ENCODE measurements at regions not wholly inside any gene's neighbourhood (a gene's known extent, or its start where the extent isn't known, plus 50 kb on each side); places are given as distances from the start of the nearest gene placed in this dataset.

DNA sequence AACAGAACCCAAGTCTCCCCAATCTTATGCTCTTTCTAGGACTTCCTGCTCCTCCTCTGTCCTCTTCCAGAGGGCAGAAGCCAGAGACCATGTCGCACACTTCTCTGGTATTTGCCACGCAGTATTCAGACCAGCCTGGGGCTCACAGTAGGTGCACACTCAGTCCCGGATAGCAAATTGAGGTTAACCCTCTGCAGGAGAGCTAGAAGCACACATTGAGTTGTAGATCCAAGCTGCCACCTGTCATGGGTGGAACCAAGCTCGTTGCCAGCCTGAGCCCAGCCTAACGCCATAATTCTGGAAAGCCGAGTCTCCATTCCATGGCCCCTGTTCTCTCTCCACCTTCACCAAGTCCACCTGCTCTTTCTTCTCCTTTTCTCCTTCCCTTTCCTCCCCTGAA, 562.1 kb downstream of the BUD13 start:
- intact Hi-C loops (cut with DNase I): no loop called here
- H3K36me3 ChIP-seq: no peaks in the 10 kb centered on the region

GRCh38 chr11:116209255-116209654, 563.5 kb downstream of the BUD13 start:
- H3K4me1 ChIP-seq (replicated peaks): no peaks in the 10 kb centered on the region
- 97% methylated on average over 1 of the region's 1 CpG for WGBS
- TF ChIP-seq POLR2AphosphoS5 (IDR thresholded peaks at IDR 0.05): no peak
- no peak for TF ChIP-seq CTCF (IDR thresholded peaks at IDR 0.05)
- TF ChIP-seq POLR2A (IDR thresholded peaks at IDR 0.05): no peak
- H3K36me3 ChIP-seq: no peaks in the 10 kb centered on the region
- no peaks in the 10 kb centered on the region for H3K27me3 ChIP-seq (replicated peaks; ENCODE audit: insufficient read depth)
- intact Hi-C loops (cut with DNase I): no loop called here
- no peak overlapping the region for H3K27ac ChIP-seq
- no peak for DNase-seq (ENCODE audit: low spot score)
- H3K4me3 ChIP-seq: no peak overlapping the region
- H3K9me3 ChIP-seq: no peaks in the 10 kb centered on the region

More for the DNA sequence above, 562.1 kb downstream of the BUD13 start:
- H3K4me1 ChIP-seq (replicated peaks): no peaks in the 10 kb centered on the region
- H3K9me3 ChIP-seq: no peaks in the 10 kb centered on the region
- no peak for DNase-seq (ENCODE audit: low spot score)
- H3K27ac ChIP-seq: no peak overlapping the region
- TF ChIP-seq POLR2A (IDR thresholded peaks at IDR 0.05) (no peak), POLR2AphosphoS5 (IDR thresholded peaks at IDR 0.05) (no peak), CTCF (IDR thresholded peaks at IDR 0.05) (no peak)
- 90% methylated on average over 6 of the region's 6 CpGs for WGBS
- no peaks in the 10 kb centered on the region for H3K27me3 ChIP-seq (replicated peaks; ENCODE audit: insufficient read depth)
- H3K4me3 ChIP-seq: no peak overlapping the region

GRCh38 chr11:116207421-116208141, 565.2 kb downstream of the BUD13 start:
- 15% methylated on average over 18 of the region's 18 CpGs for WGBS
- H3K4me1 ChIP-seq (replicated peaks): no peaks in the 10 kb centered on the region
- no peaks in the 10 kb centered on the region for H3K36me3 ChIP-seq
- no peaks in the 10 kb centered on the region for H3K27me3 ChIP-seq (replicated peaks; ENCODE audit: insufficient read depth)
- DNase-seq (ENCODE audit: low spot score): no peak
- TF ChIP-seq POLR2AphosphoS5 (IDR thresholded peaks at IDR 0.05): no peak
- no peak for TF ChIP-seq CTCF (IDR thresholded peaks at IDR 0.05)
- no peak for TF ChIP-seq POLR2A (IDR thresholded peaks at IDR 0.05)
- no peak overlapping the region for H3K27ac ChIP-seq
- no peak overlapping the region for H3K4me3 ChIP-seq
- no peaks in the 10 kb centered on the region for H3K9me3 ChIP-seq
- intact Hi-C loops (cut with DNase I): no loop called here

DNA sequence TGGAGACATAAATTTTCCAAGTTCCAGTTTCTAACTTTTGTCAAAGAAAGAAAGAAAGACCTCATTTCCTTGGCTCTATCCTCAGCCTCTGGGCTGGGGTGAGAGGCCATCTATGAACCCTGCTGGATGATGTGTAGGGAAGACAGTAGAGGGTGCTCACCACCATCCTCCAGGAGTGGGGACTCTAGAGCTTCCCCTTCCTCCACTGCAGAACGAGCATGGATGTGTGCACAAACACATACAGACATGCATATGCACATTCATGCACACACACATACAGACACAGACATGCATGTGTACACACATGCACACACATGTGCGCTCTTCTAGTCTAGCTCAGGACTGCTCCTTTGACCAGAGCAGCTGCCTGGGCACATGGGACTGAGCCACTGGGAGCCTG, 565.8 kb downstream of the BUD13 start:
- Histone ChIP-seq H3K9me3 (no peaks in the 10 kb centered on the region), H3K27me3 (replicated peaks; ENCODE audit: insufficient read depth) (no peaks in the 10 kb centered on the region), H3K36me3 (no peaks in the 10 kb centered on the region), H3K4me3 (no peak overlapping the region), H3K27ac (no peak overlapping the region), H3K4me1 (replicated peaks) (no peaks in the 10 kb centered on the region)
- TF ChIP-seq CTCF (IDR thresholded peaks at IDR 0.05): no peak
- no peak for TF ChIP-seq POLR2AphosphoS5 (IDR thresholded peaks at IDR 0.05)
- TF ChIP-seq POLR2A (IDR thresholded peaks at IDR 0.05): no peak
- WGBS: 57% methylated on average over 2 of the region's 2 CpGs
- no peak for DNase-seq (ENCODE audit: low spot score)
- intact Hi-C loops (cut with DNase I): no loop called here

DNA sequence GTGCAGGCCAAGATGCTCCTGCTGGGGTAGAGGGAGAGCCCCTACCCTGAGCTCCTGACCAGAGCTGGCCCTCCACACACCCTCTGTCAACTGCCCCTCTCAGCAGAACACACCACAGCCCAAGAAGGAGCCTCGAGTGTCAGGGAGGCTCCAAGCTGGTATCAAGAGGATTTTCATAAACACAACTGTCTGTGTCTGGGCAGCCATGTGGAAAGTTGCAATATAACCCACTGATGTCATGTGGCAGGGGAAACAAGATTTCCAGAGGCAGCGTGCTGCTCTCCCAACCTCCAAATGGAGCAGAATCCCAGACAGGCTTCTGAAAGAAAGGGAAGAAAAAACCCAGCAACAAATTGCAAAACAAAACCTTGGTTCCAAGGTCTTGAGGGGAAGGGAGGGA, 569.9 kb downstream of the BUD13 start:
- intact Hi-C loops (cut with DNase I): no loop called here
- TF ChIP-seq CTCF (IDR thresholded peaks at IDR 0.05) (no peak), POLR2AphosphoS5 (IDR thresholded peaks at IDR 0.05) (no peak), POLR2A (IDR thresholded peaks at IDR 0.05) (no peak)

More for the DNA sequence above, 569.9 kb downstream of the BUD13 start:
- H3K4me1 ChIP-seq (replicated peaks): no peaks in the 10 kb centered on the region
- WGBS: 58% methylated on average over 2 of the region's 2 CpGs
- H3K4me3 ChIP-seq: no peak overlapping the region
- no peak for DNase-seq (ENCODE audit: low spot score)
- H3K27me3 ChIP-seq (replicated peaks; ENCODE audit: insufficient read depth): no peaks in the 10 kb centered on the region
- no peak overlapping the region for H3K27ac ChIP-seq
- no peaks in the 10 kb centered on the region for H3K9me3 ChIP-seq
- H3K36me3 ChIP-seq: no peaks in the 10 kb centered on the region

All from prostate gland (tissue), 2 donors.